ENCODE measurements at regions not wholly inside any gene's neighbourhood (a gene's known extent, or its start where the extent isn't known, plus 50 kb on each side); places are given as distances from the start of the nearest gene placed in this dataset.
"Not testable (repeated sequence)": the region's sequence is repeated elsewhere in the genome, so short reads cannot be mapped to it uniquely, and the experiment has no call there.

GRCh38 chr1:30159015-30159414, 564.4 kb downstream of the MATN1 start:
- no peaks in the 10 kb centered on the region for H3K4me1 ChIP-seq
- intact Hi-C loops (cut with DNase I; ENCODE audit: low total_unique reads), result no loop called here

GRCh38 chr1:30155698-30156097, 567.7 kb downstream of the MATN1 start:
- H3K36me3 ChIP-seq; H3K4me3 ChIP-seq; intact Hi-C loops (cut with DNase I; ENCODE audit: low total_unique reads); H3K27ac ChIP-seq; DNase-seq; H3K27me3 ChIP-seq (replicated peaks in 1 of 7); H3K4me1 ChIP-seq: not testable (repeated sequence)
- peaks cover 0 to 32% (median 11%) of the 10 kb centered on the region in 8 donors for H3K9me3 ChIP-seq
- 84 to 95% (median 90%) methylated on average over 2 of the region's 2 CpGs for WGBS, 5 donors

More at GRCh38 chr1:30159015-30159414, 564.4 kb downstream of the MATN1 start:
- H3K36me3 ChIP-seq, result no peaks in the 10 kb centered on the region
- TF ChIP-seq POLR2A (IDR thresholded peaks at IDR 0.05) (no peak), POLR2AphosphoS5 (IDR thresholded peaks at IDR 0.05) (no peak), CTCF (IDR thresholded peaks at IDR 0.05 in 8 of 11, conservative IDR thresholded peaks at IDR 0.05 in 3 of 11) (no peak)
- 51 to 70% (median 63%) methylated on average over 3 of the region's 3 CpGs for WGBS, 5 donors
- no peak for DNase-seq
- no peak overlapping the region for H3K27ac ChIP-seq
- H3K4me3 ChIP-seq, result no peak overlapping the region
- peaks cover 0 to 33% (median 5%) of the 10 kb centered on the region in 7 donors for H3K27me3 ChIP-seq (replicated peaks in 1 of 7)
- peaks cover 0 to 15% (median 4%) of the 10 kb centered on the region in 8 donors for H3K9me3 ChIP-seq

GRCh38 chr1:30155253-30155652, 568.1 kb downstream of the MATN1 start:
- DNase-seq; intact Hi-C loops (cut with DNase I; ENCODE audit: low total_unique reads): not testable (repeated sequence)

GRCh38 chr1:30153743-30154449, 569.5 kb downstream of the MATN1 start:
- TF ChIP-seq POLR2AphosphoS5 (IDR thresholded peaks at IDR 0.05) (no peak), CTCF (IDR thresholded peaks at IDR 0.05 in 8 of 11, conservative IDR thresholded peaks at IDR 0.05 in 3 of 11) (no peak), POLR2A (IDR thresholded peaks at IDR 0.05) (no peak)
- DNase-seq, result no peak
- no peak overlapping the region for H3K27ac ChIP-seq
- H3K27me3 ChIP-seq (replicated peaks in 1 of 7), result peaks cover 0 to 4% (median 0%) of the 10 kb centered on the region in 7 donors
- no peaks in the 10 kb centered on the region for H3K4me1 ChIP-seq
- no peak overlapping the region for H3K4me3 ChIP-seq
- H3K36me3 ChIP-seq, result no peaks in the 10 kb centered on the region
- peaks cover 0 to 34% (median 11%) of the 10 kb centered on the region in 8 donors for H3K9me3 ChIP-seq
- intact Hi-C loops (cut with DNase I; ENCODE audit: low total_unique reads), result no loop called here
- 44 to 70% (median 62%) methylated on average over 4 of the region's 4 CpGs for WGBS, 5 donors

More at GRCh38 chr1:30155253-30155652, 568.1 kb downstream of the MATN1 start:
- WGBS, 5 donors, result 81 to 92% (median 85%) methylated on average over 3 of the region's 3 CpGs
- not testable (repeated sequence) for H3K36me3 ChIP-seq; H3K27ac ChIP-seq; H3K4me3 ChIP-seq; H3K4me1 ChIP-seq; H3K27me3 ChIP-seq (replicated peaks in 1 of 7)
- H3K9me3 ChIP-seq, result peaks cover 0 to 34% (median 11%) of the 10 kb centered on the region in 8 donors

GRCh38 chr1:30151826-30152225, 571.6 kb downstream of the MATN1 start:
- H3K27me3 ChIP-seq (replicated peaks in 1 of 7), result peaks cover 0 to 24% (median 0%) of the 10 kb centered on the region in 7 donors
- no peak overlapping the region for H3K4me3 ChIP-seq
- 52 to 85% (median 70%) methylated on average over 1 of the region's 1 CpG; no CpG with 5 or more reads in 1 of the 5 donors for WGBS, 5 donors
- H3K36me3 ChIP-seq, result no peaks in the 10 kb centered on the region
- intact Hi-C loops (cut with DNase I; ENCODE audit: low total_unique reads), result no loop called here
- DNase-seq, result no peak
- TF ChIP-seq POLR2A (IDR thresholded peaks at IDR 0.05), result no peak
- no peak for TF ChIP-seq CTCF (IDR thresholded peaks at IDR 0.05 in 8 of 11, conservative IDR thresholded peaks at IDR 0.05 in 3 of 11)
- no peak for TF ChIP-seq POLR2AphosphoS5 (IDR thresholded peaks at IDR 0.05)
- peaks cover 0 to 34% (median 11%) of the 10 kb centered on the region in 8 donors for H3K9me3 ChIP-seq
- H3K27ac ChIP-seq, result no peak overlapping the region
- H3K4me1 ChIP-seq, result no peaks in the 10 kb centered on the region

All from spleen (tissue), 11 donors.